Adrenal gland (tissue), 9 donors: ENCODE measurements at regions not wholly inside any gene's neighbourhood (a gene's known extent, or its start where the extent isn't known, plus 50 kb on each side); places are given as distances from the start of the nearest gene placed in this dataset.

ENCODE experiments used
- DNase-seq, 7 donors: peaks; one replicate each; pipeline ENCODE4 v3.0.0-alpha.2; 2019 to 2020
- H3K27ac ChIP-seq, 5 donors: fragments of 200-600 bp; sonication (generic) in 4 of 5; 1 replicate in 3 of 5; 2 replicates in 2 of 5; pipeline versions ENCODE4 v1.5.1 to v1.8.0; 2016 to 2020; ENCODE audit warnings: mild to moderate bottlenecking in 1 of 5
- H3K27me3 ChIP-seq: fragments of 200-600 bp; 2 replicates; pipeline ENCODE4 v1.8.0; 2021
- H3K36me3 ChIP-seq, 2 donors: fragments of 200-600 bp; replicated peaks in 1 of 2; 1 replicate in 1 of 2; 2 replicates in 1 of 2; pipeline versions ENCODE4 v1.5.1 to v1.8.0; 2018 to 2022
- H3K4me1 ChIP-seq, 2 donors: fragments of 200-600 bp; replicated peaks in 1 of 2; 1 replicate in 1 of 2; 2 replicates in 1 of 2; pipeline versions ENCODE4 v1.5.1 to v1.8.0; 2018 to 2021
- H3K4me3 ChIP-seq, 4 donors: fragments of 200-600 bp; sonication (generic) in 3 of 4; one replicate each; pipeline ENCODE4 v1.5.1; 2016 to 2018
- H3K9me3 ChIP-seq, 3 donors: fragments of 200-600 bp; sonication (generic) in 1 of 3; replicated peaks in 1 of 3; 1 replicate in 2 of 3; 2 replicates in 1 of 3; pipeline versions ENCODE4 v1.5.1 to v1.8.0; 2016 to 2021
- CTCF ChIP-seq, 6 experiments: fragments of 450-650 bp in 4 of 6; fragments of 200-600 bp in 2 of 6; sonication (generic) in 1 of 6; IDR thresholded peaks; 1 replicate in 5 of 6; 2 replicates in 1 of 6; pipeline versions ENCODE4 v1.5.1 to v1.8.0; 2016 to 2021; ENCODE audit warnings: antibody characterized with exemption in 6 of 6, mild to moderate bottlenecking in 2 of 6, moderate library complexity in 1 of 6
- POLR2A ChIP-seq, 2 donors: fragments of 450-650 bp; IDR thresholded peaks; one replicate each; pipeline ENCODE4 v1.6.1; 2017; ENCODE audit warnings: antibody characterized with exemption in 2 of 2, mild to moderate bottlenecking in 2 of 2, moderate library complexity in 1 of 2
- WGBS, 4 donors: extraction: QIAGEN DNeasy Blood & Tissue Kit in 2 of 4; methylation state at CpG; one replicate each; pipeline versions ENCODE4 v1.1.5 to v1.1.7; 2013 to 2017; 5-methylcytosine and 5-hydroxymethylcytosine counted together
- intact Hi-C, 2 donors: fragments of 100-400 bp; cut with DNase I; formaldehyde crosslinking; loops; one replicate each; pipeline versions ENCODE4 v1.14.1 to v1.15.0; 2022 to 2023
- donor health status: healthy with polysubstance abuse.
- donor health status: Bipolar disorder and iron deficiency.
- donor health status: DM: yes; HTN: yes; CAD: no.
- donor health status: DM: no; HTN: no; CAD: no.
- donor health status: DM: no; HTN: no; CAD: no.

DNA sequence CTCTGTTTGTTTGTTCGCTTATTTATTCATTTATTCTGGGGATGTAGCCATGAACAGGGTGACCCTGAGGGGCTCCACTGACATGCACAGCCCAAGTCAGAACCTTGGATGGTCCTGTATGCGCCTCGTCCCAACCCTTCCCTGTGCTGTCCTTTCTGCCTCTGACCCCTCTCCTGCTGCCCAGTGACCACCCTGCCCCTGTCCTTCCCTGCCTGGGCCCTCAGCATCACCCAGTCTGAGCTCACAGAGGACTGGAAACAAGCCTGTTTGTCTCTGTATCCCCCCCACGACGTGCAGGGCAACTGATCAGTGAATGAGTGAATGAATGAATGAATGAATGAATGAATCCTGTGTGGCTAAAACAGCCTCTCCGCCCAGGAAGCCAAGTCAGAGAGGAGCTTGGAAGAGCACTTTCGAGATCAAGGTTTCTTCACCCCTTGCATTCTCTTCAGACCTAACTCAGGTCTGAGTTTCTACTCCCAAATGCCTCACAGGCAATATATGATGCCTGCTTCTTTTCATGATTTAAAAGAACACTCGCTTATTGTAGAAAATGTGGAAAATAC, 157.7 kb downstream of the SMAD6 start:
- TF ChIP-seq POLR2A (IDR thresholded peaks at IDR 0.05) (no peak), CTCF (IDR thresholded peaks at IDR 0.05) (no peak)
- peak in 3 of 7 donors; percentile 5 to 35 (median 6) for DNase-seq
- H3K4me3 ChIP-seq = no peak overlapping the region
- no peak overlapping the region for H3K27ac ChIP-seq
- H3K4me1 ChIP-seq = no peaks in the 10 kb centered on the region
- H3K36me3 ChIP-seq = no peaks in the 10 kb centered on the region
- intact Hi-C loops = loop anchor here in 1 of 2 donors (10.0 kb wide), 1 partner anchor 155 kb away; the partner anchor contains the start of gene SMAD6
- WGBS, 4 donors = 87 to 93% (median 91%) methylated on average over 8 of the region's 8 CpGs
- H3K27me3 ChIP-seq = no peaks in the 10 kb centered on the region
- no peaks in the 10 kb centered on the region for H3K9me3 ChIP-seq

- peak in 3 of 7 donors; percentile 3 to 10 (median 7) for DNase-seq
- H3K27me3 ChIP-seq = no peaks in the 10 kb centered on the region
- H3K27ac ChIP-seq = no peak overlapping the region
- WGBS, 4 donors = 82 to 100% (median 93%) methylated on average over 3 of the region's 3 CpGs
- H3K9me3 ChIP-seq = no peaks in the 10 kb centered on the region
- intact Hi-C loops = no loop called here
- H3K36me3 ChIP-seq = no peaks in the 10 kb centered on the region
- H3K4me1 ChIP-seq = no peaks in the 10 kb centered on the region
- TF ChIP-seq POLR2A (IDR thresholded peaks at IDR 0.05) (no peak), CTCF (IDR thresholded peaks at IDR 0.05) (no peak)
- H3K4me3 ChIP-seq = no peak overlapping the region
Observed at GRCh38 chr15:66860844-66861243, 158.8 kb downstream of the SMAD6 start.

- 79 to 83% (median 81%) methylated on average over 10 of the region's 10 CpGs for WGBS, 4 donors
- intact Hi-C loops = no loop called here
Observed at GRCh38 chr15:66862111-66862939, 160.3 kb downstream of the SMAD6 start.

More at GRCh38 chr15:66862111-66862939, 160.3 kb downstream of the SMAD6 start:
- peak in 3 of 7 donors; percentile 3 to 35 (median 8) for DNase-seq
- Histone ChIP-seq H3K4me3 (no peak overlapping the region), H3K4me1 (no peaks in the 10 kb centered on the region), H3K27ac (no peak overlapping the region), H3K36me3 (no peaks in the 10 kb centered on the region), H3K9me3 (no peaks in the 10 kb centered on the region), H3K27me3 (no peaks in the 10 kb centered on the region)
- TF ChIP-seq CTCF (IDR thresholded peaks at IDR 0.05) = no peak
- TF ChIP-seq POLR2A (IDR thresholded peaks at IDR 0.05) = no peak
